Astrocyte (in vitro differentiated cells and primary cell): ENCODE measurements at regions not wholly inside any gene's neighbourhood (a gene's known extent, or its start where the extent isn't known, plus 50 kb on each side); places are given as distances from the start of the nearest gene placed in this dataset.

Source experiments
- EZH2 ChIP-seq: IDR thresholded peaks from 2 replicates; pipeline ENCODE4 v1.6.1; 2012; ENCODE audit warnings: mild to moderate bottlenecking, low read length, inconsistent platforms; ENCODE audit not compliant: insufficient read depth
- TF ChIP-seq, protein P1 (sequence below): IDR thresholded peaks from 2 replicates; pipeline ENCODE4 v1.5.1; 2011; ENCODE audit warnings: low read depth, mild to moderate bottlenecking, inconsistent platforms, low read length, moderate library complexity; ENCODE audit not compliant: insufficient read depth

DNA sequence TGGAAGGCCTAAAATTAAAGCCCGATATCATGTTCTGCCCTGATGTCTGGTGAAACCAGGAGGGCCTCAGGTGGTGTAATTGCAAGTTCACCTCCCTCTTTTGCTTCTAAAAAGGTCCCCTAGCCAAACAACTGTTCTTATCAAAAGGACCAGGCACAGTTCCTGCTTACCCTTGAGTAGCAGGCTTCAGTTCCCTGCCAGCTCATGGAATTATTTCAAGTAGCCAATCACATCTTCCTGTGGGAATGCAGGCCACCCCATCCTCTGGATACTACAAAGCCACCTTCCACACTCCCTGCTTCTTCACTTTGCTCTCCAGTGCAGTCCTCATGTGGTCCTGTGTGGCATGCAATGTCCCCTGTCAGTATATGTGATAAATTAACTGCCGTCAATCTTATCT, 97.7 kb upstream of the GALNT17 start:
- TF ChIP-seq, protein P1, sequence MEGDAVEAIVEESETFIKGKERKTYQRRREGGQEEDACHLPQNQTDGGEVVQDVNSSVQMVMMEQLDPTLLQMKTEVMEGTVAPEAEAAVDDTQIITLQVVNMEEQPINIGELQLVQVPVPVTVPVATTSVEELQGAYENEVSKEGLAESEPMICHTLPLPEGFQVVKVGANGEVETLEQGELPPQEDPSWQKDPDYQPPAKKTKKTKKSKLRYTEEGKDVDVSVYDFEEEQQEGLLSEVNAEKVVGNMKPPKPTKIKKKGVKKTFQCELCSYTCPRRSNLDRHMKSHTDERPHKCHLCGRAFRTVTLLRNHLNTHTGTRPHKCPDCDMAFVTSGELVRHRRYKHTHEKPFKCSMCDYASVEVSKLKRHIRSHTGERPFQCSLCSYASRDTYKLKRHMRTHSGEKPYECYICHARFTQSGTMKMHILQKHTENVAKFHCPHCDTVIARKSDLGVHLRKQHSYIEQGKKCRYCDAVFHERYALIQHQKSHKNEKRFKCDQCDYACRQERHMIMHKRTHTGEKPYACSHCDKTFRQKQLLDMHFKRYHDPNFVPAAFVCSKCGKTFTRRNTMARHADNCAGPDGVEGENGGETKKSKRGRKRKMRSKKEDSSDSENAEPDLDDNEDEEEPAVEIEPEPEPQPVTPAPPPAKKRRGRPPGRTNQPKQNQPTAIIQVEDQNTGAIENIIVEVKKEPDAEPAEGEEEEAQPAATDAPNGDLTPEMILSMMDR = no peak
- no peak for TF ChIP-seq EZH2
